ENCODE measurements at regions not wholly inside any gene's neighbourhood (a gene's known extent, or its start where the extent isn't known, plus 50 kb on each side); places are given as distances from the start of the nearest gene placed in this dataset.
"Not testable (repeated sequence)": the region's sequence is repeated elsewhere in the genome, so short reads cannot be mapped to it uniquely, and the experiment has no call there.

DNA sequence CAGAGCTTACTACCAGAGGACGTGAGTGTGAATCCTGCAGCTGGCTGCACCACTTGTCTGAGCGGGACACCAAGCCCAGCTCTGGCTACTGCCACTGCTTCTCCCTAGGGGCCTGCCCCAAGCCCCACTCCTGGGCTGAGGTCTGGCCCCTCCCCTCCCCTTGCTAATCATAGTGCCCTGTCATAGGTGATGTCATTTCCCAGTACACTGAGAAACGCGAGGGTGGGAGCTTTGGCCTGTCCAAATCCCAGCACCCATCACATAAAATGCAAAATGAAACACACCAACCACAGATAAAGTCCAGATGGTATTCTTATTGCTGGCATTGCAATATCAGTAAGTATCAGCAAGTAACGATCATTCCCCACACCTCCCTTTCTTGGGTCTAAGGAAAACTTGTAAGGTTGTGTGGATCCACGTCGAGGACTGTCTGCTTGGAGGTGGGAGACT is 77.7 kb downstream of the TOMM20 start:
- no peak overlapping the region for H3K4me3 ChIP-seq (replicated peaks in 1 of 3; ENCODE audit: low read depth in 2 of 3, low read length in 3 of 3)
- H3K9me3 ChIP-seq (replicated peaks in 1 of 2; ENCODE audit: control insufficient read depth in 1 of 2, insufficient read depth in 1 of 2, low read length in 2 of 2) = no peaks in the 10 kb centered on the region
- no peak overlapping the region for H3K9ac ChIP-seq (ENCODE audit: insufficient read depth, low read length, poor library complexity, severe bottlenecking)
- TF ChIP-seq, protein P1, sequence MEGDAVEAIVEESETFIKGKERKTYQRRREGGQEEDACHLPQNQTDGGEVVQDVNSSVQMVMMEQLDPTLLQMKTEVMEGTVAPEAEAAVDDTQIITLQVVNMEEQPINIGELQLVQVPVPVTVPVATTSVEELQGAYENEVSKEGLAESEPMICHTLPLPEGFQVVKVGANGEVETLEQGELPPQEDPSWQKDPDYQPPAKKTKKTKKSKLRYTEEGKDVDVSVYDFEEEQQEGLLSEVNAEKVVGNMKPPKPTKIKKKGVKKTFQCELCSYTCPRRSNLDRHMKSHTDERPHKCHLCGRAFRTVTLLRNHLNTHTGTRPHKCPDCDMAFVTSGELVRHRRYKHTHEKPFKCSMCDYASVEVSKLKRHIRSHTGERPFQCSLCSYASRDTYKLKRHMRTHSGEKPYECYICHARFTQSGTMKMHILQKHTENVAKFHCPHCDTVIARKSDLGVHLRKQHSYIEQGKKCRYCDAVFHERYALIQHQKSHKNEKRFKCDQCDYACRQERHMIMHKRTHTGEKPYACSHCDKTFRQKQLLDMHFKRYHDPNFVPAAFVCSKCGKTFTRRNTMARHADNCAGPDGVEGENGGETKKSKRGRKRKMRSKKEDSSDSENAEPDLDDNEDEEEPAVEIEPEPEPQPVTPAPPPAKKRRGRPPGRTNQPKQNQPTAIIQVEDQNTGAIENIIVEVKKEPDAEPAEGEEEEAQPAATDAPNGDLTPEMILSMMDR (IDR thresholded peaks at IDR 0.05) = no peak
- Mint-ChIP-seq H3K27me3 (ENCODE audit: low read depth in 3 of 3) (peaks cover 0 to 7% (median 2%) of the 10 kb centered on the region in 3 donors), H3K4me1 (peaks cover 28% of the 10 kb centered on the region), H3K27ac (peak overlapping the region in 1 of 7 donors; percentile 10), H3K9me3 (no peaks in the 10 kb centered on the region), H3K4me3 (no peak overlapping the region), H3K36me3 (peaks cover 0 to 4% of the 10 kb centered on the region in 2 donors)
- H3K27me3 ChIP-seq (ENCODE audit: control insufficient read depth in 2 of 2, insufficient read depth in 2 of 2, low read length in 2 of 2) = no peaks in the 10 kb centered on the region
- H3K4me1 ChIP-seq (ENCODE audit: control insufficient read depth in 1 of 2, insufficient read depth in 2 of 2, low read length in 2 of 2) = peaks cover 19 to 20% of the 10 kb centered on the region in 2 donors
- intact Hi-C loops (cut with micrococcal nuclease) = no loop called here
- no peak overlapping the region for H2AFZ ChIP-seq (ENCODE audit: insufficient read depth, low read depth, low read length, poor library complexity, severe bottlenecking)
- H3K36me3 ChIP-seq (replicated peaks in 1 of 2; ENCODE audit: control insufficient read depth in 1 of 2, insufficient read depth in 2 of 2, low read length in 2 of 2) = no peaks in the 10 kb centered on the region
- no peak overlapping the region for H3K4me2 ChIP-seq (replicated peaks; ENCODE audit: extremely low read depth, low read length, poor library complexity, severe bottlenecking)
- no peaks in the 10 kb centered on the region for H3K79me2 ChIP-seq (ENCODE audit: insufficient read depth, low read length)
- DNase-seq = peak in 2 of 3 donors; percentile 20 to 63
- H4K20me1 ChIP-seq (ENCODE audit: insufficient read depth, low read length) = no peaks in the 10 kb centered on the region
- no peak overlapping the region for H3K27ac ChIP-seq (ENCODE audit: low read depth in 1 of 2, low read length in 2 of 2)
- WGBS (ENCODE audit: insufficient coverage) = 54% methylated on average over 4 of the region's 7 CpGs

DNA sequence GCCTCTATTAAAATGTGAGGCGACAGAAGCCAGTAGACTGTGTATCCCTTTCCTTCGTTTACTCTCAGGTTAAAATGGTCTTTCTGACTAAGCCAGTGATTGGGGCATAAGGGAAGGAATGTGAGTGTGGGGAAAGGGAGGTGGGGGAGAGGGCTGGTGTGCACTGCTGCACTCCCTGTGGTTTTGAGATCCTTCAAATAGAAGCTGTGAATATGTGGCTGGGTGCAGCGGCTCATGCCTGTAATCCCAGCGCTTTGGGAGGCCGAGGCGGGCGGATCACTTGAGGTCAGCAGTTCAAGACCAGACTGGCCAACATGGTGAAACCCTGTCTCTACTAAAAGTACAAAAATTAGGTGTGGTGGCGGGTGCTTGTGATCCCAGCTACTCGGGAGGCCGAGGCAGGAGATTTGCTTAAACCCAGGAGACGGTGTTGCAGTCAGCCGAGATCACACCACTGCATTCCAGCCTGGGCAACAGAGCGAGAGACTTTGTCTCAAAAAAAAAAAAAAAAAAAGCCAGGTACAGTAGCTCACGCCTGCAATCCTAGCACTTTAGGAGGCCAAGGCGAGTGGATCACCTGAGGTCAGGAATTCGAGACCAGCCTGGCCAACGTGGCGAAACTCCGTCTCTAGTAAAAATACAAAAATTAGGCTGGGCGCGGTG is 78.8 kb downstream of the TOMM20 start:
- H3K9ac ChIP-seq (ENCODE audit: insufficient read depth, low read length, poor library complexity, severe bottlenecking); H4K20me1 ChIP-seq (ENCODE audit: insufficient read depth, low read length); H3K27ac ChIP-seq (ENCODE audit: low read depth in 1 of 2, low read length in 2 of 2); H3K27me3 ChIP-seq (ENCODE audit: control insufficient read depth in 2 of 2, insufficient read depth in 2 of 2, low read length in 2 of 2); H3K79me2 ChIP-seq (ENCODE audit: insufficient read depth, low read length); H3K36me3 ChIP-seq (replicated peaks in 1 of 2; ENCODE audit: control insufficient read depth in 1 of 2, insufficient read depth in 2 of 2, low read length in 2 of 2); H3K4me3 ChIP-seq (replicated peaks in 1 of 3; ENCODE audit: low read depth in 2 of 3, low read length in 3 of 3); DNase-seq; H3K36me3 Mint-ChIP-seq; H3K9me3 ChIP-seq (replicated peaks in 1 of 2; ENCODE audit: control insufficient read depth in 1 of 2, insufficient read depth in 1 of 2, low read length in 2 of 2); H3K27me3 Mint-ChIP-seq (ENCODE audit: low read depth in 3 of 3); H3K9me3 Mint-ChIP-seq; H3K4me3 Mint-ChIP-seq; H2AFZ ChIP-seq (ENCODE audit: insufficient read depth, low read depth, low read length, poor library complexity, severe bottlenecking); intact Hi-C loops (cut with micrococcal nuclease); H3K4me2 ChIP-seq (replicated peaks; ENCODE audit: extremely low read depth, low read length, poor library complexity, severe bottlenecking): not testable (repeated sequence)
- peaks cover 19 to 20% of the 10 kb centered on the region in 2 donors for H3K4me1 ChIP-seq (ENCODE audit: control insufficient read depth in 1 of 2, insufficient read depth in 2 of 2, low read length in 2 of 2)
- Mint-ChIP-seq H3K4me1 (peaks cover 31% of the 10 kb centered on the region), H3K27ac (peak overlapping the region in 1 of 7 donors; percentile 77)
- WGBS (ENCODE audit: insufficient coverage) = 90% methylated on average over 14 of the region's 21 CpGs

Data from CD14-positive monocyte (primary cell).